Tibial nerve (tissue), 4 donors: ENCODE measurements at regions not wholly inside any gene's neighbourhood (a gene's known extent, or its start where the extent isn't known, plus 50 kb on each side); places are given as distances from the start of the nearest gene placed in this dataset.

Experiments used
- DNase-seq, 2 donors: peaks; one replicate each; pipeline ENCODE4 v3.0.0-alpha.2; 2019; ENCODE audit warnings: low spot score in 2 of 2
- H3K27ac ChIP-seq, 4 donors: fragments of 200-600 bp; sonication (generic) in 3 of 4; one replicate each; pipeline ENCODE4 v1.5.1; 2017 to 2019; ENCODE audit warnings: mild to moderate bottlenecking in 1 of 4
- H3K27me3 ChIP-seq, 2 donors: fragments of 200-600 bp; sonication (generic) in 1 of 2; one replicate each; pipeline versions ENCODE4 v1.5.1 to v1.6.0; 2017 to 2019
- H3K36me3 ChIP-seq, 3 donors: fragments of 200-600 bp; sonication (generic); one replicate each; pipeline ENCODE4 v1.5.1; 2018 to 2019
- H3K4me1 ChIP-seq, 4 donors: fragments of 200-600 bp; sonication (generic) in 3 of 4; one replicate each; pipeline ENCODE4 v1.5.1; 2017 to 2019
- H3K4me3 ChIP-seq, 4 donors: fragments of 200-600 bp; sonication (generic) in 3 of 4; one replicate each; pipeline ENCODE4 v1.5.1; 2017 to 2019; ENCODE audit warnings: mild to moderate bottlenecking in 1 of 4, moderate library complexity in 1 of 4
- H3K9me3 ChIP-seq, 4 donors: fragments of 200-600 bp; sonication (generic) in 3 of 4; one replicate each; pipeline ENCODE4 v1.5.1; 2017 to 2019
- CTCF ChIP-seq, 5 experiments: fragments of 200-600 bp in 3 of 5; fragments of 450-650 bp in 2 of 5; sonication (generic) in 3 of 5; IDR thresholded peaks; one replicate each; pipeline ENCODE4 v1.5.1; 2016 to 2019; ENCODE audit warnings: antibody characterized with exemption in 5 of 5, mild to moderate bottlenecking in 3 of 5, moderate library complexity in 2 of 5
- EP300 ChIP-seq, 2 donors: sonication (generic); formaldehyde crosslinking; IDR thresholded peaks; one replicate each; pipeline ENCODE4 v1.6.1; 2017; ENCODE audit warnings: antibody characterized with exemption in 2 of 2, mild to moderate bottlenecking in 1 of 2
- POLR2A ChIP-seq, 2 donors: fragments of 450-650 bp; IDR thresholded peaks; one replicate each; pipeline ENCODE4 v1.6.1; 2017; ENCODE audit warnings: antibody characterized with exemption in 2 of 2, mild to moderate bottlenecking in 2 of 2, moderate library complexity in 2 of 2
- WGBS, 2 donors: methylation state at CpG; one replicate each; pipeline ENCODE4 v1.1.5; 2018; 5-methylcytosine and 5-hydroxymethylcytosine counted together

- H3K27ac ChIP-seq: no peak overlapping the region
- H3K36me3 ChIP-seq: no peaks in the 10 kb centered on the region
- DNase-seq: no peak
- TF ChIP-seq EP300 (IDR thresholded peaks at IDR 0.05) (no peak), POLR2A (IDR thresholded peaks at IDR 0.05) (no peak), CTCF (IDR thresholded peaks at IDR 0.05) (no peak)
- no peaks in the 10 kb centered on the region for H3K4me1 ChIP-seq
- peaks cover 0 to 13% (median 3%) of the 10 kb centered on the region in 4 donors for H3K9me3 ChIP-seq
- H3K27me3 ChIP-seq: no peaks in the 10 kb centered on the region
- WGBS, 2 donors: 91% methylated on average over 2 of the region's 2 CpGs
- no peak overlapping the region for H3K4me3 ChIP-seq
These were observed 396.8 kb downstream of the AASDHPPT start for GRCh38 chr11:106474274-106474673.

GRCh38 chr11:106475181-106475580 lies 397.7 kb downstream of the AASDHPPT start:
- WGBS, 2 donors: 90 to 94% methylated on average over 5 of the region's 5 CpGs
- Histone ChIP-seq H3K4me3 (no peak overlapping the region), H3K4me1 (peaks cover 0 to 7% (median 0%) of the 10 kb centered on the region in 4 donors), H3K9me3 (peaks cover 0 to 13% (median 3%) of the 10 kb centered on the region in 4 donors), H3K27ac (no peak overlapping the region), H3K36me3 (no peaks in the 10 kb centered on the region), H3K27me3 (no peaks in the 10 kb centered on the region)
- no peak for TF ChIP-seq POLR2A (IDR thresholded peaks at IDR 0.05)
- TF ChIP-seq EP300 (IDR thresholded peaks at IDR 0.05): no peak
- TF ChIP-seq CTCF (IDR thresholded peaks at IDR 0.05): no peak
- no peak for DNase-seq

GRCh38 chr11:106477776-106478175 lies 400.3 kb downstream of the AASDHPPT start:
- H3K27me3 ChIP-seq: no peaks in the 10 kb centered on the region
- peaks cover 0 to 13% (median 3%) of the 10 kb centered on the region in 4 donors for H3K9me3 ChIP-seq
- no peak for DNase-seq
- no peak overlapping the region for H3K27ac ChIP-seq
- no peaks in the 10 kb centered on the region for H3K36me3 ChIP-seq
- peaks cover 0 to 12% (median under 1%) of the 10 kb centered on the region in 4 donors for H3K4me1 ChIP-seq
- H3K4me3 ChIP-seq: no peak overlapping the region
- no peak for TF ChIP-seq CTCF (IDR thresholded peaks at IDR 0.05)
- no peak for TF ChIP-seq POLR2A (IDR thresholded peaks at IDR 0.05)
- TF ChIP-seq EP300 (IDR thresholded peaks at IDR 0.05): no peak
- 44 to 49% methylated on average over 1 of the region's 1 CpG for WGBS, 2 donors

GRCh38 chr11:106479646-106480045 lies 402.2 kb downstream of the AASDHPPT start:
- H3K36me3 ChIP-seq: no peaks in the 10 kb centered on the region
- no peak overlapping the region for H3K27ac ChIP-seq
- H3K4me3 ChIP-seq: no peak overlapping the region
- DNase-seq: no peak
- WGBS, 2 donors: 33 to 43% methylated on average over 3 of the region's 3 CpGs
- H3K4me1 ChIP-seq: peaks cover 0 to 22% (median 4%) of the 10 kb centered on the region in 4 donors
- TF ChIP-seq EP300 (IDR thresholded peaks at IDR 0.05) (no peak), CTCF (IDR thresholded peaks at IDR 0.05) (no peak), POLR2A (IDR thresholded peaks at IDR 0.05) (no peak)
- H3K9me3 ChIP-seq: peaks cover 0 to 4% (median 0%) of the 10 kb centered on the region in 4 donors
- no peaks in the 10 kb centered on the region for H3K27me3 ChIP-seq

GRCh38 chr11:106480581-106481190 lies 403.2 kb downstream of the AASDHPPT start:
- Histone ChIP-seq H3K27ac (no peak overlapping the region), H3K4me1 (peaks cover 0 to 22% (median 4%) of the 10 kb centered on the region in 4 donors), H3K4me3 (no peak overlapping the region), H3K36me3 (no peaks in the 10 kb centered on the region), H3K27me3 (no peaks in the 10 kb centered on the region), H3K9me3 (no peaks in the 10 kb centered on the region)
- TF ChIP-seq CTCF (IDR thresholded peaks at IDR 0.05): no peak
- no peak for TF ChIP-seq EP300 (IDR thresholded peaks at IDR 0.05)
- DNase-seq: no peak
- 76 to 83% methylated on average over 1 of the region's 1 CpG for WGBS, 2 donors
